ENCODE measurements at regions not wholly inside any gene's neighbourhood (a gene's known extent, or its start where the extent isn't known, plus 50 kb on each side); places are given as distances from the start of the nearest gene placed in this dataset.

DNA sequence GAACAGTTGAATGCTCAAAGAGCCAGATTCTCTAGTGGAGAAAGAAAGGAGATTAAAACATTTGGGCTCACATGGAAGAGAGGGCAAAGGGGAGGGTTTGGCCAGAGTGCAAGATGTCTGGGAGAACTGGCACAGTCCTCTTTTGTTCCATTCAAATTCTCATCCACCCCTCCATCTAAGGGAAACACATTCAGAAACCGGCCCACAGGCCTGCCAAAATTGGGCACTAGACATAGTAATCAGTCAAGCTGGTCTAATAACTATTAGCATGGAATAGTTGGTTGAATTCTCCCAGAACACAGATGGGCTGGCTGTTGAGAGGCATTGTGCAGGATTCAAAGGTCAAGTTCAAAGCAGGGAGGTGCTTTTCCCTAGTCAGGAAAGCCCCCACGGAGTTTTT, 341.4 kb upstream of the IRAK1BP1 start:
- TF ChIP-seq EZH2 (IDR thresholded peaks at IDR 0.05; ENCODE audit: low read depth): no peak
- TF ChIP-seq, protein P1, sequence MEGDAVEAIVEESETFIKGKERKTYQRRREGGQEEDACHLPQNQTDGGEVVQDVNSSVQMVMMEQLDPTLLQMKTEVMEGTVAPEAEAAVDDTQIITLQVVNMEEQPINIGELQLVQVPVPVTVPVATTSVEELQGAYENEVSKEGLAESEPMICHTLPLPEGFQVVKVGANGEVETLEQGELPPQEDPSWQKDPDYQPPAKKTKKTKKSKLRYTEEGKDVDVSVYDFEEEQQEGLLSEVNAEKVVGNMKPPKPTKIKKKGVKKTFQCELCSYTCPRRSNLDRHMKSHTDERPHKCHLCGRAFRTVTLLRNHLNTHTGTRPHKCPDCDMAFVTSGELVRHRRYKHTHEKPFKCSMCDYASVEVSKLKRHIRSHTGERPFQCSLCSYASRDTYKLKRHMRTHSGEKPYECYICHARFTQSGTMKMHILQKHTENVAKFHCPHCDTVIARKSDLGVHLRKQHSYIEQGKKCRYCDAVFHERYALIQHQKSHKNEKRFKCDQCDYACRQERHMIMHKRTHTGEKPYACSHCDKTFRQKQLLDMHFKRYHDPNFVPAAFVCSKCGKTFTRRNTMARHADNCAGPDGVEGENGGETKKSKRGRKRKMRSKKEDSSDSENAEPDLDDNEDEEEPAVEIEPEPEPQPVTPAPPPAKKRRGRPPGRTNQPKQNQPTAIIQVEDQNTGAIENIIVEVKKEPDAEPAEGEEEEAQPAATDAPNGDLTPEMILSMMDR (conservative IDR thresholded peaks at IDR 0.05): no peak

All from PC-9 (cell line).